NCI-H2196 treated with DMSO at 0.1 percent for 48 hours (cell line): ENCODE measurements at regions not wholly inside any gene's neighbourhood (a gene's known extent, or its start where the extent isn't known, plus 50 kb on each side); places are given as distances from the start of the nearest gene placed in this dataset.
"Not testable (repeated sequence)": the region's sequence is repeated elsewhere in the genome, so short reads cannot be mapped to it uniquely, and the experiment has no call there.

ENCODE experiments used
- DNase-seq: peaks from one replicate; lab custom pipeline; 2025; ENCODE audit not compliant: unreplicated experiment; lab: John Stamatoyannopoulos, UW

- DNase-seq: no peak
These were observed 102.3 kb upstream of the CYRIA start for GRCh38 chr2:16767789-16768476.

DNA sequence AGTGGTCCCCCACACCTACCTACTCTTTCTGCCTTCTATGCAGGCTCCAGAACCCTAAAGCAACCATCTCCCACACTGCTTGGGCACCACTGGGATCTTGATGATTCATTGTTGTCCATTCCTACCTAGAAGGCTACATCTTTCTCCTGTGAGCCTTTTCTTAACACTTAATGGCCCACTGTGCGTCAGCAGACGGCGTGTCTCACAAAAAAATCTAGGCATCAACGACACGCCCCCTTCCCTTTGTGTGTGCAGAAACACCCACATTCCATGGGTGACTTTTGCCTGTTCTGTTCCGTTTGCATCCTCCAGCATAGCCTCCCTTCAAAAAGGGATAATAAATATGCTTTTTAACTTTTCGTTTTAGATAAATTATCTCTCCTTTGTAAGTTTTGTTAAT lies 99.7 kb upstream of the CYRIA start:
- DNase-seq: no peak

- no peak for DNase-seq
These were observed 98.9 kb upstream of the CYRIA start for GRCh38 chr2:16764487-16764886.

DNA sequence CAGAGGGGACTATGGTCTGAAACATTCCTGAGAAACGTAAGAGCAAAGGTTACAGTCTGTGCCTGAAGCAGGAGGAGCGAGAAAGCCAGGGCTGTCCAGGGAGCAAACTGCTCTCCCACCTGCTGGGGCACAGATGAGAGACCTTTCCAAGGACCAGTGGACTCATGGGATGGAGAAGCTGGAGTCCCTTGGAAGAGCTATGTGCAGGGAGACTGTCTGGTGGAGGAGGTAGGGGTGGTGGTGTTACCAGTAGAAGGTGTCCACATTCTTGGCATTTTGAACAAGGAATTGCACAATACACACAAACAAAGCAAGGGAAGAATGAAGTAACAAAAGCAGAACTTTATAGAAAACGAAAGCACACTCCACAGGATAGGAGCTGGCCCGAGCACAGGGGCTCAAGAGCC lies 97.9 kb upstream of the CYRIA start:
- no peak for DNase-seq

- DNase-seq: no peak
These were observed 97.4 kb upstream of the CYRIA start for GRCh38 chr2:16763056-16763455.

- no peak for DNase-seq
These were observed 94.8 kb upstream of the CYRIA start for GRCh38 chr2:16760426-16760825.

DNA sequence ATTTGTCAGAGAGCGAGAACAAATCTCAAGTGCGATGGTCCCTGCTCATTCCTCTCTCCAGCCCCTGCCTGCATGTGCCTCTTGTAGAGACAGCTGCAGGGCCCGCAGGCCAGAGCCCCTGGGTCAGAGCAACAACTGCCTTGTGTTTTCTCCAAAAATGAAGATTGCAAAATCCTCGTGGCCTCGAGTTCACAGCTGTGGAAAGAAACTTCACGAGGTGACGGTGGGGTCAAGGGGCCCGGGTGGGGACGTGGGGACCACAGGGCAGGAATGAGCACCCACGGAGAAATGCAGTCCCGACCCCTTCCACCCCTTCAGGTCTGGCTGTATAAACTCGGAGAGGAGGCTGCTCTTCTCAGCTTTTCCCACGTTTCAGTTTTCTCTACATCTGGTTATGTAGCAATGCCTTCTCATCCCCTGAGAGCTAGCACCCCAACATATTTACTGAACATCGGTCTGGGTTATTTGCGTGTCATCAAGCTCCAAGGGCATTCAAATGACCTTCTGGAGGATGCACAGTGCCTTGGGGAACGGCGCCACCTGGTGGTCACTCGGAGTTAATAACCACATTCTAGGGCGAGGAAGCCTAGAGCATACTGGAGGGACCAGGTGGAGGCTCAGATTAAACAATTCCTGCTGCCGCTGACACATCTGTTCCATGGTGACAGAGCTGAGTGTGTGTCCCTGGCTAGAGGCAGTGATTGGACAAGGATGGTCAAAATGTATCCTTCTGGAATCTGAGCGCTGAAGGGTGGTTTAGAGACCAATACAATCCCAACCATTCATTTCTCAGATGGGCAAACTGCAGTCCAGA lies 91.4 kb upstream of the CYRIA start:
- peak; percentile 12 for DNase-seq

GRCh38 chr2:16755442-16755841 lies 89.8 kb upstream of the CYRIA start:
- DNase-seq: no peak

DNA sequence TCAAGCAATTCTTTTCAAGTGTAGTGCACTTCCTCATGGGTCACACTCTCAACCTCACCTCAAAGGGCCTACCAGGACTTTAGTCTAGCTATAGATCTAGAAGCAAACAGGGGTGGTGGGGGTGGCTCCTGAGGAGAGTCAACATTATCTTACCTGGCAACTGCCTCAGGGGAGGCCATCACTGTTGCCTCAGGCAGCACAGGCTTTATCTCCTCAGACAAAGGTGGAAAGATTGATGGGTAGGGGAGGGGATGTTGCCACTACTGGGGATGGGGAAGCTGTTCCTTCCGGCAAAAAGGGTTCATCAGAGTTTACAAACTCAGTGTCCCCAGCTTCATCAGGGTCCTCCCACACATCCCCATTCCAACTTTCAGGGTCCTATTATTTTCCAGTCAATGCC lies 87.4 kb upstream of the CYRIA start:
- not testable (repeated sequence) for DNase-seq

DNA sequence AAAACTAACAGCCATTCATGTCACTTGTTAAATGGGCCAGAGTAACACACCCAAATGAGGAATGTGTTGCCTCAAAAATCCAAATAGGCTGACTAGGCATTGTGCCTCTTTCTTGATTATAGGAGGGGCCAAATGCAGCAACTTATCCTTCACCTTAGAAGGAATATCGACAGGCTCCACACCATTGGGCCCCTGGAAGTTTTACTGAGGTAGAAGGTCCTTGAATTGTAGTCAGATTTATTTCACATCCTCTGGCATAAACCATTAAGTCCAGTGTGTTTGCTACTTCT lies 85.2 kb upstream of the CYRIA start:
- not testable (repeated sequence) for DNase-seq

GRCh38 chr2:16750175-16750924 lies 84.7 kb upstream of the CYRIA start:
- no peak for DNase-seq

- DNase-seq: not testable (repeated sequence)
These were observed 83.1 kb upstream of the CYRIA start for GRCh38 chr2:16748511-16749266.

DNA sequence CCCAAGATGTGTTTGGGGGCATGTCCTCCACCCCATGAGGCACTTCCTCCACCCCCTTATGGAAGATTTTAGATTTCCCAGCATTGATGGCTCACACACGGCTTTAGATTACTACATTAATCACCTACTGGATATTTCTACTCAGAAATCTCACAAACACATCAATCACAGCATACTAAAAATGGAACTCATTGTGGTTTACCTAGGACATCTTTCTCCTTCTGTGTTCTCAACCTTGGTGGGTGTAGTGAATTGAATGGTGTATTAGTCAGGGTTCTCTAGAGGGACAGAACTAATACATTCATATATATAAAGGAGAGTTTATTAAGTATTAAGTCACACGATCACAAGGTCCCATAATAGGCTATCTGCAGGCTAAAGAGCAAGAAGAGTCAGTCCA lies 82.1 kb upstream of the CYRIA start:
- DNase-seq: no peak

DNA sequence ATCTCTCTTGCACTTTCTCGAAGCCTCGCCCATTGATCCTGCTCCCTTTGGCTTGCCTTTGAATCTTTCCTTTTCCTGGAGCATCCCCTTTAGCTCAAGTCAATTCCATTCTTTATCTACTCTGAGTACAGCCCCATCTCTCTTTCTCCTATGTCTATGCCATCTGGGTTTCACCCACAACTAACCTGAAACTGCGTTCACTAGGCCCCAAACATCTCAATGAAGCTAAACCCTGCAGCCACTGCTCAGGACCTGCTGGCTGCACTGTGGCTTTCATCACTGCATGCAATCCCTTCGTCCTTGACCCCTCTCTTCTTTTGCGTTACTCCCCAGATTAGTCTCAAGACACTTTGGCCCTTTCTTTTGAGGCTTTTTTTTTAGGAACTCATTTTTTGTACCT lies 81.6 kb upstream of the CYRIA start:
- no peak for DNase-seq

DNA sequence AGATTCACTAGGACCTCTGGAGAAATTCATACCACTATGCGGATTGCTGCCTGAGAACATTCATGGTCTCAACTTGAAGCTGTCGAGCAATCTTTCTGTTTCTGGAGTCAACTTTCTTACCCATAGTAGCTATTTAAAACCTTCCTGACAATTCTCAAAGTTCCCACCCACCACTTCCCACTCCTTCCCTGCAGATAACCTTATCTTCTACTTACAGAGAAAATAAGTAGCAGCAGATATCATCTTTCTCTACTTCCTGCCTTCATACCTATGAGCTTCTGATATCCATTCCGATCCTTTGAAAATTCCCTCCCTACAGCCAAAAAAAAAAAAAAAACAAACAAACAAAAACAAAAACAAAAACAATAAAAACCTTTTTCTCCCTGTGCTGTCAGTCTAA lies 81.2 kb upstream of the CYRIA start:
- no peak for DNase-seq

GRCh38 chr2:16746329-16746728 lies 80.7 kb upstream of the CYRIA start:
- DNase-seq: no peak

DNA sequence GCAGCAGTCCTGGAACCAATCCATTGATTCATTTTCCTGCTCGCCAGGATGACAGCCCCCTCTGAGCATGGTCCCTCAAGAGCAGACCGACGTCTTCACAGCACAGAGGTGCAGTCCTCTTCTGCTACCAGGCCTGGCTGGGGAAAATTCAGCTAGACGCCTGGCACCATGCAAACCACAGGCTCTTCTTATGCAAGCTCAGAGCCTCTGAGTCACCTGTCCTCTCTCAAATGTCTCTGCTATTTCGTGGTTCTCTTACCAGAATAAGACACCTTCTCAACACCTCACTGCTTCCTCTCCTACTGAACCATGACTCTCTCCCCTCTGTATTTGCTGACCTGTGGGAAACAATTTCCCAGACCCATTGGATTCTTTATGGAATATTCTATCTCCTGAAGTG lies 79.8 kb upstream of the CYRIA start:
- DNase-seq: no peak

DNA sequence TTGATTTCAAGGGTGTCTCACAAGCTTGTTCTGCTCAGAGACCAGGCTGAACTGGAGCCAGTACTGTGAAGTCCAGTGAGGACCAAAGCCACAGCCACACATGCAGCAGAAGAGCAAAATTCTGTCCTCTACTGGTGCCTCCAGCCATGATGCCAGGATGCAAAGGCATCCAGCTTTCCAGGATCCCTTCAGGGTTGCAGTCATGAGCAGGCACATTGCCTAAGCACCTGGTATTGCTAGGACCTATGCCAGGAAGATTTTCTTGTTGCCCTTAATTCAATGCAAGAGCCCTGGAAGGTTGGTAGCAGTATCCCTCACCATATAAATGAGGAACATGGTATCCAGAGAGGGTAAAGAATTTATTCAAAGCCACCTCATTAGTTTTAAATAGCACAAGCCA lies 78.9 kb upstream of the CYRIA start:
- DNase-seq: no peak

- no peak for DNase-seq
These were observed 76.4 kb upstream of the CYRIA start for GRCh38 chr2:16742026-16742425.

DNA sequence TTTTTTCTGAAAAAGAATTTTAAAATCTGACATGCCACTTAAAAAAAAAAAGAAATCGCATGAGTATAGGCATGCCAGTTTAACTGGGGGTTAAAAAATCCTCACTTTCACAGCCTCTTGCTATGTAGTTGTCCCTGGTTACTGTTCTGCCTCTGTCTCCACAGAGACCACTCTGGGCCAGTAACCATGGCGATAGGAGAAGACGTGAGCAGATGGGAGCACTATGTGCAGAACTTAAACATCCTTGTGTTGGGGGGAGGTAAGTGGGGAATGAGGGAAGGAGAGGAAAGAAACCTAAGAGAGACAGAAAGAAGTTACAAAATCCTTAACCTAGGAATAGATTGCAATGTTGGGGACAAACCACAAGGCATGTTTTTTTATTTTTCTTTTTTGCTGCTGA lies 75.9 kb upstream of the CYRIA start:
- no peak for DNase-seq

GRCh38 chr2:16739778-16740581 lies 74.3 kb upstream of the CYRIA start:
- DNase-seq: no peak
